Cardiac muscle cell (in vitro differentiated cells and primary cell): ENCODE measurements at regions not wholly inside any gene's neighbourhood (a gene's known extent, or its start where the extent isn't known, plus 50 kb on each side); places are given as distances from the start of the nearest gene placed in this dataset.
A peak's percentile ranks its signal among the peaks of the same experiment; 100 is the strongest.

ENCODE experiments used
- DNase-seq, 2 donors: peaks; one replicate each; pipeline versions ENCODE4 v3.0.0 to v3.0.0-alpha.2; 2010 to 2017; ENCODE audit warnings: low read depth in 1 of 2, low spot score in 1 of 2
- H3K27ac ChIP-seq: fragments of 200-600 bp; sonication (generic); 2 replicates; pipeline ENCODE4 v1.5.1; 2016
- H3K27me3 ChIP-seq: fragments of 200-600 bp; sonication (generic); 2 replicates; pipeline ENCODE4 v1.6.0; 2016; ENCODE audit warnings: control low read depth
- H3K36me3 ChIP-seq: fragments of 200-600 bp; sonication (generic); 2 replicates; pipeline ENCODE4 v1.5.1; 2016; ENCODE audit warnings: control low read depth
- H3K4me1 ChIP-seq: fragments of 200-600 bp; sonication (generic); 2 replicates; pipeline ENCODE4 v1.8.1; 2017; ENCODE audit warnings: low read depth, mild to moderate bottlenecking, mixed run types
- H3K4me3 ChIP-seq: fragments of 200-600 bp; sonication (generic); 2 replicates; pipeline ENCODE4 v1.5.1; 2016; ENCODE audit warnings: mild to moderate bottlenecking
- H3K9me3 ChIP-seq: fragments of 200-600 bp; sonication (generic); 2 replicates; pipeline ENCODE4 v1.5.1; 2017; ENCODE audit warnings: low read depth, mild to moderate bottlenecking, control low read depth
- TF ChIP-seq, protein P1 (sequence below): IDR thresholded peaks from 2 replicates; pipeline ENCODE4 v1.5.1; 2012; ENCODE audit warnings: low read depth, mild to moderate bottlenecking, low read length

DNA sequence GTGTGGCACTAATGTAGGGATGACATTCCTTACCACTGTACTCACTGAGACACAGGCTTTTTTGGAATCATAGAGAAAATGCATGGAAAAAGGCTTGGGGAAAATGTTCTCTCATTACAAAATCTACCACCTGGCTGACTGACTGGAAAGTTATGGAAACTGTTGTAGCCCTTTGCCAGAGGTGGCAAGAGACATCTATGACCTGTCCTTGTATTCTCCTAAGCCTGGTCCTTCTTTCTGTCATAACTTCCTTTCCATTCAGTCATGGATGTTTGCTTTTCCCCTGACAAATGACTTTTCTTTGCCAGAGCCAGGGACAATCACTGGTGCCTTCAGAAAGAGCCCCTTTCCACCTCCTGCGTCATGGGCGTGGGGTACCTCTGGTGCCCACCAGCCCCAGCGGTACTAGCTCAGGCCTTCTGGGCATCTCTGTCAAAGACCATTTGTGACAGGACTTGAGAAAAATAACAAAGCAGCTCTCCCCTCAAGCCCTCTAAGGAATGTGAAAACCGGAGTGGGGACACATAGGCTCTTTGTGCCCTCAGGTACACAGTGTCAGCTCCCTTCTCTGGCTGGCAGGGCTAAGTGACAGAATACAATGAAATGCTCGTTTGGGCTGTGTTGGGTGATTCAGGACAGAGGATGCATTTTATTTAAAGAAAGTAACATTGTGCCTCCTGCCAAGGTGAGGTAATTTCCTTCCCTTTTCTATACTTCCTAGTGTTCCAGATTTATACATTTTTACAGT, 381.1 kb upstream of the RASGRP1 start:
- Histone ChIP-seq H3K4me3 (no peak overlapping the region), H3K27ac (no peak overlapping the region), H3K27me3 (no peaks in the 10 kb centered on the region), H3K36me3 (no peaks in the 10 kb centered on the region), H3K4me1 (peaks cover 10% of the 10 kb centered on the region), H3K9me3 (no peaks in the 10 kb centered on the region)
- TF ChIP-seq, protein P1, sequence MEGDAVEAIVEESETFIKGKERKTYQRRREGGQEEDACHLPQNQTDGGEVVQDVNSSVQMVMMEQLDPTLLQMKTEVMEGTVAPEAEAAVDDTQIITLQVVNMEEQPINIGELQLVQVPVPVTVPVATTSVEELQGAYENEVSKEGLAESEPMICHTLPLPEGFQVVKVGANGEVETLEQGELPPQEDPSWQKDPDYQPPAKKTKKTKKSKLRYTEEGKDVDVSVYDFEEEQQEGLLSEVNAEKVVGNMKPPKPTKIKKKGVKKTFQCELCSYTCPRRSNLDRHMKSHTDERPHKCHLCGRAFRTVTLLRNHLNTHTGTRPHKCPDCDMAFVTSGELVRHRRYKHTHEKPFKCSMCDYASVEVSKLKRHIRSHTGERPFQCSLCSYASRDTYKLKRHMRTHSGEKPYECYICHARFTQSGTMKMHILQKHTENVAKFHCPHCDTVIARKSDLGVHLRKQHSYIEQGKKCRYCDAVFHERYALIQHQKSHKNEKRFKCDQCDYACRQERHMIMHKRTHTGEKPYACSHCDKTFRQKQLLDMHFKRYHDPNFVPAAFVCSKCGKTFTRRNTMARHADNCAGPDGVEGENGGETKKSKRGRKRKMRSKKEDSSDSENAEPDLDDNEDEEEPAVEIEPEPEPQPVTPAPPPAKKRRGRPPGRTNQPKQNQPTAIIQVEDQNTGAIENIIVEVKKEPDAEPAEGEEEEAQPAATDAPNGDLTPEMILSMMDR: no peak
- no peak for DNase-seq

DNA sequence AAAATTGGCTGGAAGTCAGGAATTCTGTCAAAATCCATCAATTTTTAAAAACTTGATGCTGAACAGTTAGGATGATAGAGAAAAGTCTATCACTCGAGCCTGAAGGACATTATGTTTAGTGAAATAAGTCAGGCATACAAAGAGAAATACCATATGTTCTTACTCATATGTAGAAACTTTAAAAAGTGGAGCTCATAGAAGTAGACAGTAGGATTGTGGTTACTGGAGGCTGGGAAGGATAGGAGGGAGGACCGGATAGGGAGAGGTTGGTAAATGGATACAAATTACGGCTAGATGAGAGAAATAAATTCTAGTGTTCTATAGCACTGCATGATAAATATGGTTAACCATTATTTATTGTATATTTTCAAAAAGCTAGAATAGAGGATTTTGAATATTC, 389.5 kb upstream of the RASGRP1 start:
- Histone ChIP-seq H3K9me3 (no peaks in the 10 kb centered on the region), H3K36me3 (no peaks in the 10 kb centered on the region), H3K4me1 (peaks cover 4% of the 10 kb centered on the region), H3K27ac (no peak overlapping the region), H3K4me3 (no peak overlapping the region), H3K27me3 (peaks cover 5% of the 10 kb centered on the region)
- TF ChIP-seq, protein P1: no peak
- no peak for DNase-seq

DNA sequence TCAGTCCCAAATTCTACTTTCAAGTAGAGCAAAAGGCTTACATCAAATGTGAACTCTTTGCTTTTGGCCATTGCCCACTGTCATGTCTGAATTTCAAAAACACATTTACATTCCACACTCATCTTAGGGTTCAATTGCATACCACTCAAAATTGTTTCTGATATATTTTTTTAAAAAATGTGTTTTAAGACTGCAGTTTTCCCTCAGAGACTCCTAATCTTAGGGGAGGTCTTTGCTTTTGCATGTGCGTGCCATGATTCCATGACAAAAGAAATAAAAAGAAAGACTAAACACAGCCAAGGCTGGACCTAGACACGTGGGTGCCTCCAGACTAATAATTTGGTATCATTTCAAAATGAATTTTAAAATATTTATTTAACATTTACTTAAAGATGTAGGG, 396.8 kb upstream of the RASGRP1 start:
- TF ChIP-seq, protein P1: no peak
- DNase-seq: peak in 1 of 2 donors; percentile 17
- Histone ChIP-seq H3K4me3 (no peak overlapping the region), H3K36me3 (no peaks in the 10 kb centered on the region), H3K9me3 (no peaks in the 10 kb centered on the region), H3K4me1 (no peaks in the 10 kb centered on the region), H3K27me3 (peaks cover 5% of the 10 kb centered on the region), H3K27ac (no peak overlapping the region)

DNA sequence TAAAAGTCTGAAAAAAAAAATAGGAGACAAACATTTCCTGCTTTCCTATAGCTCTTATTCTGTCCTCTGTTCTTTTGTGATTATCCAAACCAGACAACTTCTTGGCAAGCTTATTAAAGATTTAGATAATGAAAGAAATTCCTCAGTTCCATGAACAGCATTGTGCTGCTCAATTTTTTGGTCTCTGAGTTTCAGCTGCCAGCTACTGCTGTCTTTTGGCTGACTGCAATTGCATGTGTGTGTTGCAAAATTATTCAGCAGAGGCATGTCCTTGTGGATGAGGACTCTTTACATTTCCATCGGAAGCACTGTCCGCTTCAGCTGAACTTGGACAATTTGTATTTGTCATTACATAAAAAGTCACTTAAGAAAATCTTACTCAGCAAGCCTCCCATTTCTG, 397.3 kb upstream of the RASGRP1 start:
- TF ChIP-seq, protein P1: no peak
- Histone ChIP-seq H3K27me3 (no peaks in the 10 kb centered on the region), H3K36me3 (no peaks in the 10 kb centered on the region), H3K27ac (no peak overlapping the region), H3K9me3 (no peaks in the 10 kb centered on the region), H3K4me3 (no peak overlapping the region), H3K4me1 (no peaks in the 10 kb centered on the region)
- peak in 1 of 2 donors; percentile 84 for DNase-seq

DNA sequence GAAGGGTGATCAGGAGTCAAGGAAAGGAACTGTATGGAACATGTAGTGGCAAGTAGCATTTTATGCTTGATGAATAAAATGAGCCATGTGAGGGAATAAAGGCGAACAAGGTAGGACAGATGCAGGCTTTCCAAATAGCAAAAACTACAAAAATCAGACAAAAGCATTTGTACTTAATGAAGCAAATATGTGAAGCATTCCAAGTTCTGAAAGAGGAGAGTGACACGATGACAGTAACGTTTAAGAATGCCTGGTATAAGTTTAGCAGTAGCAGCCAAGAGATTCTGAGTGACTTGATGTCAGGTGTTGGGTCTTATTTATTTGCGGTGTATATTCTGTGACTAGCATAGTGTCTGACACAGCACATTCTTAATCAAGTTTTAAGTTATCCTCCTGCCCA, 408.2 kb upstream of the RASGRP1 start:
- Histone ChIP-seq H3K4me3 (no peak overlapping the region), H3K36me3 (no peaks in the 10 kb centered on the region), H3K9me3 (no peaks in the 10 kb centered on the region), H3K27ac (no peak overlapping the region), H3K27me3 (no peaks in the 10 kb centered on the region), H3K4me1 (no peaks in the 10 kb centered on the region)
- TF ChIP-seq, protein P1: no peak
- DNase-seq: no peak
